BJ (cell line): ENCODE measurements at regions not wholly inside any gene's neighbourhood (a gene's known extent, or its start where the extent isn't known, plus 50 kb on each side); places are given as distances from the start of the nearest gene placed in this dataset.

ENCODE experiments used
- CTCF ChIA-PET: fragments of 350-600 bp; formaldehyde crosslinking; extraction: SDS; loops from one replicate; lab custom pipeline; 2021; ENCODE audit warnings: antibody characterized with exemption, inconsistent platforms; lab: Yijun Ruan, JAX
- POLR2A ChIA-PET: fragments of 300-600 bp; sonication (Branson Sonifier 250); formaldehyde crosslinking; extraction: SDS; loops from one replicate; lab custom pipeline; 2021; ENCODE audit warnings: antibody characterized with exemption; lab: Charles Lee
- DNase-seq: peaks from one replicate; pipeline ENCODE4 v3.0.0-alpha.2; 2011; ENCODE audit warnings: low read depth
- H3K27me3 ChIP-seq: 2 replicates; pipeline ENCODE4 v1.6.0; 2011; ENCODE audit warnings: low read length; ENCODE audit not compliant: control insufficient read depth, insufficient read depth
- H3K36me3 ChIP-seq: 2 replicates; pipeline ENCODE4 v1.5.1; 2011; ENCODE audit warnings: low read length; ENCODE audit not compliant: control insufficient read depth, insufficient read depth
- H3K4me3 ChIP-seq: 2 replicates; pipeline ENCODE4 v1.5.1; 2011; ENCODE audit warnings: low read depth, mild to moderate bottlenecking, control low read depth, low read length
- TF ChIP-seq, protein P1 (sequence below): IDR thresholded peaks from 2 replicates; pipeline ENCODE4 v1.5.1; 2011; ENCODE audit warnings: low read depth, mild to moderate bottlenecking, control low read depth, inconsistent platforms, low read length, moderate library complexity; ENCODE audit not compliant: insufficient read depth

DNA sequence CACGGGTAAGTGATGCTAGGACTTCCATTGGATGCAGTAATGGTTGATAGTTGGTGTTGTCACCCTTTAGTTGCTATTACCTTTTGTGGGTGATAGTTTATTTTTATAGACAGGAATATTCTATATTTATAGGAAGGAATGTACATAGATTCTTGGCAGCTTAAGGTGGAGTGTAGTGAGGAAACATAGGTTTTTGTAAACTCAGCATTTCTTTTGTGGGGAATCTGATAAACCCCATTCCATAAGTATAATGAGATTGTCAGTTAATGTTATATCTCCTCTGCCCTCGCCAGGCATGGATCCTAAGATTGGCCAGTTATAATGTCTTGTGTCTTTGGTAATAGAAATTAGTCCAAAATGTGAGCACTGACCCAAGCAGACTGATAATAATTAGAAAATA, 262.7 kb downstream of the JRKL start:
- ChIA-PET POLR2A (no interaction called here), CTCF (no interaction called here)
- TF ChIP-seq, protein P1, sequence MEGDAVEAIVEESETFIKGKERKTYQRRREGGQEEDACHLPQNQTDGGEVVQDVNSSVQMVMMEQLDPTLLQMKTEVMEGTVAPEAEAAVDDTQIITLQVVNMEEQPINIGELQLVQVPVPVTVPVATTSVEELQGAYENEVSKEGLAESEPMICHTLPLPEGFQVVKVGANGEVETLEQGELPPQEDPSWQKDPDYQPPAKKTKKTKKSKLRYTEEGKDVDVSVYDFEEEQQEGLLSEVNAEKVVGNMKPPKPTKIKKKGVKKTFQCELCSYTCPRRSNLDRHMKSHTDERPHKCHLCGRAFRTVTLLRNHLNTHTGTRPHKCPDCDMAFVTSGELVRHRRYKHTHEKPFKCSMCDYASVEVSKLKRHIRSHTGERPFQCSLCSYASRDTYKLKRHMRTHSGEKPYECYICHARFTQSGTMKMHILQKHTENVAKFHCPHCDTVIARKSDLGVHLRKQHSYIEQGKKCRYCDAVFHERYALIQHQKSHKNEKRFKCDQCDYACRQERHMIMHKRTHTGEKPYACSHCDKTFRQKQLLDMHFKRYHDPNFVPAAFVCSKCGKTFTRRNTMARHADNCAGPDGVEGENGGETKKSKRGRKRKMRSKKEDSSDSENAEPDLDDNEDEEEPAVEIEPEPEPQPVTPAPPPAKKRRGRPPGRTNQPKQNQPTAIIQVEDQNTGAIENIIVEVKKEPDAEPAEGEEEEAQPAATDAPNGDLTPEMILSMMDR: no peak
- no peak for DNase-seq
- H3K27me3 ChIP-seq: no peaks in the 10 kb centered on the region
- H3K4me3 ChIP-seq: no peak overlapping the region
- H3K36me3 ChIP-seq: no peaks in the 10 kb centered on the region

DNA sequence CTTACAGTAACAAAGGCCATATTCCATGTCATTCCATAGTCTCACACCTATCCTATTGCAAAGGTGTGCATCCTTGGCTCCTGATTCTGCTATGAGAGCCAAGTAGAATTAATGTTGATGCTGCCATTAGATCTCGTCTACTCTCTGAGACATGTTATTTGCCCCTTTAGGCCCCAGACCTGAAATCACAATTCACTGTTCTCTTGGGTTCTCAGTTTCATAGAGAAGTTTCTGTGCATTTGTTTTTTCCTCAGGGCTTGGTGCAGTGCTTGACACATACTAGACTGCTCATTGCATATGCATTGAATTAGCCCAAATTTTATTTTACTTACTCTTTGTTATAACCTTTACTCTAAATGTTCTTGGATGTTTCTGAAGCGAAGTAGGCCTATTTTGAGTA, 265.7 kb downstream of the JRKL start:
- Histone ChIP-seq H3K27me3 (no peaks in the 10 kb centered on the region), H3K4me3 (no peak overlapping the region), H3K36me3 (no peaks in the 10 kb centered on the region)
- DNase-seq: no peak
- POLR2A ChIA-PET: no interaction called here
- TF ChIP-seq, protein P1: no peak
- CTCF ChIA-PET: interaction anchor here (2.5 kb wide), 1 partner anchor 7 kb away, joined by 6 read pairs; no protein-coding TSS in a partner anchor

DNA sequence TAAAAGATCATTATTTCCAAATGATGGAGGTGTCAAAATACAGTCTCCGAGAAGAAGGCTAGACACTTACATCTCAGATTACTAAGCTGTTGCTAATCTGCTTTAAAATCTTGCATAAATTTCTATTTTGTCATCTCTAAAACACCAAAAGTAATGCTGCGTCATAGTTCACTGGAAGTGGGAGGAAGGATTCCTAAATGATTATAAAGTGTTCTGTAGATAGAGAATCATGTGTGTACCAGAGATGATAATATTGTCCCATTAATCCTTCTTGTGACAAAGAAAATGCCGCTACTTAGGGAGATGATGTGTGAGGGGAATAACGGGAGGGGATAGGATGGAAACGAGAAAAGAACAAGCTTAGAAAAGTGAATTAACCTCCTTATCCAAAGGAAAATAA, 268.6 kb downstream of the JRKL start:
- Histone ChIP-seq H3K4me3 (no peak overlapping the region), H3K27me3 (no peaks in the 10 kb centered on the region), H3K36me3 (no peaks in the 10 kb centered on the region)
- DNase-seq: no peak
- CTCF ChIA-PET: no interaction called here
- POLR2A ChIA-PET: no interaction called here
- TF ChIP-seq, protein P1: no peak

DNA sequence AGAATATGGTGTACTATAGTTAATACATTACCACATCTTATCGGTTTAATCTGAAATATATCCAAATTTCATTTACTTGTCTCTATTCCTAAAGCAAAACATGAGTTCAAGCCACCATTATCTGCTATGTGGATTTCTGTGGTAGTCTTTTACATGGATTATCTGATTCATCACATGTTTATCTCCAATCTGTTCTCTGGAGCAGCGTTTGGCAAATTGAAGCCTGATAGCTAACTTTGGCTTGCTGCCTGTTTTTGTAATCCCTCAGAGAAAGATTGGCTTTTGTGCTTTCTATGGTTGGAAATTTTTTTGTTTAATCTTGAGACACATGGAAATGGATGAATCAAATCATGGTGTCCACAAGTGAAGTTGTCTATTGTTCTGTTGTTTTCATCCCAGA, 274.3 kb downstream of the JRKL start:
- H3K27me3 ChIP-seq: no peaks in the 10 kb centered on the region
- CTCF ChIA-PET: interaction anchor here (0.6 to 0.9 kb wide), 2 partner anchors 14 to 310 kb away, joined by 3 read pairs; no protein-coding TSS in a partner anchor

DNA sequence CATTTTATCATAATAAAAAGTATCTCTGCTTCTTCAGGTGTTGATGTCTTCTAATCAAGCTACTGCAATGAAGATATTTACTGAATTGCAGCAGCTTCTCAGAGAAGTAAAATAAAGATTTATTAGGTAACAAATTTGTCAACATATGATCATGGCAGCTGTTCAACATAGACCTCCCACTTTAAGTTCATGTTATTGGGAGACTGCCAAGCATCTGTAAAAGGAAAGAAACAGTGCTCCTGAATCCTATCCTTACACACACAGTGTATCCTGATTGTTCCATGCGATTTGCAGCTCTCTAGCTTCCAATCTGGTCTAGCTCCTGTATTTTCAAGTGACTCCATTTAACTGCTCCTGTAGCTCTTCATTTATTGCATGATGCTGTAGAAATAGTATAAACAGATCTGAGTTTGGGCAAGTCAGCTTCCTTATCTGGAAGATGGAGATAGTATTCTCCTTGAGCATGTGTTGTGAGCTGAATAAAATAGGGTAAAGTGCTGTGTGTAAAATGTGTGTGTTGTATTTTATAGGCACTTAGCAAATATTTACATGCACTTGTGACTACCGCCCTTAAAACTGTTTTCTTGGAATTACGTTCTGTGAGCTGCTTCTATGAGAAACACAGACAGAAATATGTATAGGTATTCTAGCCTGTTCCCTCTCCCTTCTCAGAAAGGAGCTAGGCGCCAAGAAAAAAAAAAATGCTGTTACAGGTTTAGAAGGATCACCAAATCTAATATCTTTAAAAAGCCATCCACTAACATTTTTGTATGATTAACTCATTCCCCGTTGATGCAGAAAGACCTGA, 290.6 kb downstream of the JRKL start:
- no peaks in the 10 kb centered on the region for H3K27me3 ChIP-seq
- no peak for DNase-seq
- H3K36me3 ChIP-seq: no peaks in the 10 kb centered on the region
- ChIA-PET CTCF (no interaction called here), POLR2A (no interaction called here)
- TF ChIP-seq, protein P1: no peak
- H3K4me3 ChIP-seq: no peak overlapping the region

More for the DNA sequence above, 274.3 kb downstream of the JRKL start:
- TF ChIP-seq, protein P1: no peak
- no peak overlapping the region for H3K4me3 ChIP-seq
- no peak for DNase-seq
- POLR2A ChIA-PET: no interaction called here
- H3K36me3 ChIP-seq: no peaks in the 10 kb centered on the region
